H1 (cell line): ENCODE measurements at regions not wholly inside any gene's neighbourhood (a gene's known extent, or its start where the extent isn't known, plus 50 kb on each side); places are given as distances from the start of the nearest gene placed in this dataset.

Source experiments
- CTCF ChIA-PET: fragments of 300-600 bp; sonication (Branson Sonifier 250); formaldehyde crosslinking; loops from one replicate; lab custom pipeline; 2021; ENCODE audit not compliant: partially characterized antibody; lab: Charles Lee
- POLR2A ChIA-PET: fragments of 300-600 bp; sonication (Branson Sonifier 250); formaldehyde crosslinking; loops from one replicate; lab custom pipeline; 2021; ENCODE audit warnings: inconsistent platforms; ENCODE audit not compliant: partially characterized antibody; lab: Charles Lee
- DNase-seq, 2 experiments: peaks; one replicate each; pipeline versions ENCODE4 v3.0.0 to v3.0.0-alpha.2; 2010 to 2022; ENCODE audit warnings: low spot score in 2 of 2, low read depth in 1 of 2, mixed read lengths in 1 of 2
- FAIRE-seq: peaks from 2 replicates; lab custom pipeline; 2011; peaks lifted over from hg19 to GRCh38; lab: Jason Lieb, UNC
- H2AFZ ChIP-seq: 2 replicates; pipeline ENCODE4 v1.8.1; 2012; ENCODE audit warnings: low read length, inconsistent platforms
- H2AK5ac ChIP-seq: 2 replicates; pipeline ENCODE4 v1.6.1; 2013; ENCODE audit warnings: low read depth, low read length
- H2BK120ac ChIP-seq: replicated peaks from 2 replicates; pipeline ENCODE3; 2013; ENCODE audit warnings: low read depth, low read length, inconsistent platforms
- H2BK12ac ChIP-seq: 2 replicates; pipeline ENCODE4 v1.6.1; 2013; ENCODE audit warnings: low read depth, low read length
- H2BK15ac ChIP-seq: 2 replicates; pipeline ENCODE4 v1.6.1; 2013; ENCODE audit warnings: low read length
- H2BK20ac ChIP-seq: 2 replicates; pipeline ENCODE4 v1.6.1; 2013; ENCODE audit warnings: low read length
- H2BK5ac ChIP-seq: 2 replicates; pipeline ENCODE4 v1.6.1; 2013; ENCODE audit warnings: low read depth, low read length
- H3K14ac ChIP-seq: 2 replicates; pipeline ENCODE4 v1.6.1; 2013; ENCODE audit warnings: inconsistent platforms; ENCODE audit not compliant: insufficient read length
- H3K18ac ChIP-seq: 2 replicates; pipeline ENCODE4 v1.6.1; 2013; ENCODE audit warnings: low read length; ENCODE audit errors: extremely low read depth
- H3K23ac ChIP-seq: 2 replicates; pipeline ENCODE4 v1.6.1; 2013; ENCODE audit warnings: inconsistent platforms; ENCODE audit not compliant: insufficient read length
- H3K23me2 ChIP-seq: 2 replicates; pipeline ENCODE4 v1.6.1; 2013; ENCODE audit warnings: low read depth, low read length
- H3K27ac ChIP-seq: 2 replicates; pipeline ENCODE4 v1.6.1; 2011; ENCODE audit warnings: low read depth, low read length, inconsistent platforms
- H3K27me3 ChIP-seq, 4 experiments: replicated peaks in 1 of 4; 1 replicate in 1 of 4; 2 replicates in 3 of 4; pipeline versions ENCODE4 v1.6.1 to v1.8.1; 2011 to 2013; ENCODE audit warnings: low read length in 3 of 4, mild to moderate bottlenecking in 3 of 4, inconsistent platforms in 2 of 4, mixed read lengths in 2 of 4, moderate library complexity in 1 of 4; ENCODE audit not compliant: control insufficient read depth in 3 of 4, insufficient read depth in 3 of 4; ENCODE audit errors: extremely low read depth in 1 of 4
- H3K36me3 ChIP-seq, 4 experiments: 2 replicates each; pipeline versions ENCODE4 v1.6.1 to v1.8.1; 2011 to 2013; ENCODE audit warnings: mild to moderate bottlenecking in 4 of 4, low read length in 3 of 4, moderate library complexity in 2 of 4, control low read depth in 1 of 4, inconsistent platforms in 1 of 4; ENCODE audit not compliant: insufficient read depth in 4 of 4, control insufficient read depth in 2 of 4
- H3K4ac ChIP-seq: replicated peaks from 2 replicates; pipeline ENCODE3; 2013; ENCODE audit warnings: low read length, low read depth, mixed read lengths, inconsistent platforms; ENCODE audit not compliant: insufficient read length
- H3K4me1 ChIP-seq, 4 experiments: replicated peaks in 1 of 4; 1 replicate in 1 of 4; 2 replicates in 3 of 4; pipeline versions ENCODE4 v1.6.1 to v1.8.1; 2011 to 2013; ENCODE audit warnings: low read length in 3 of 4, inconsistent platforms in 2 of 4, mixed read lengths in 1 of 4; ENCODE audit not compliant: insufficient read depth in 4 of 4, control insufficient read depth in 3 of 4
- H3K4me2 ChIP-seq, 2 experiments: 2 replicates each; pipeline versions ENCODE4 v1.6.1 to v1.8.1; 2011 to 2013; ENCODE audit warnings: low read depth in 2 of 2, low read length in 2 of 2, control low read depth in 1 of 2, inconsistent platforms in 1 of 2, mild to moderate bottlenecking in 1 of 2; ENCODE audit not compliant: insufficient read depth in 1 of 2
- H3K4me3 ChIP-seq, 4 experiments: fragments of 200-600, 300-600 bp in 1 of 4; sonication (generic), shearing (Covaris generic), sonication (Bioruptor Twin) in 1 of 4; 2 replicates each; pipeline versions ENCODE4 v1.5.1 to v1.8.1; 2011 to 2016; ENCODE audit warnings: low read length in 4 of 4, low read depth in 3 of 4, control low read depth in 2 of 4, inconsistent platforms in 2 of 4, mild to moderate bottlenecking in 2 of 4, mixed read lengths in 1 of 4, moderate library complexity in 1 of 4; ENCODE audit not compliant: insufficient read depth in 2 of 4; ENCODE audit errors: extremely low read depth in 1 of 4
- H3K56ac ChIP-seq: replicated peaks from 2 replicates; pipeline ENCODE3; 2013; ENCODE audit warnings: low read depth, mild to moderate bottlenecking, mixed read lengths, low read length, inconsistent platforms; ENCODE audit not compliant: insufficient read length
- H3K79me1 ChIP-seq: 2 replicates; pipeline ENCODE4 v1.6.1; 2013; ENCODE audit warnings: low read depth, low read length, control low read depth
- H3K79me2 ChIP-seq, 2 experiments: 2 replicates each; pipeline versions ENCODE4 v1.6.1 to v1.8.1; 2012 to 2013; ENCODE audit warnings: low read length in 2 of 2, mild to moderate bottlenecking in 2 of 2, inconsistent platforms in 1 of 2; ENCODE audit not compliant: insufficient read depth in 2 of 2, control insufficient read depth in 1 of 2
- H3K9ac ChIP-seq, 4 experiments: replicated peaks in 1 of 4; 1 replicate in 1 of 4; 2 replicates in 3 of 4; pipeline versions ENCODE4 v1.6.1 to v1.8.1; 2011 to 2013; ENCODE audit warnings: low read depth in 3 of 4, low read length in 3 of 4, control low read depth in 2 of 4, mild to moderate bottlenecking in 2 of 4, moderate library complexity in 2 of 4, inconsistent platforms in 1 of 4; ENCODE audit errors: extremely low read depth in 1 of 4
- H3K9me3 ChIP-seq, 2 experiments: 2 replicates each; pipeline versions ENCODE4 v1.6.1 to v1.8.1; 2012 to 2013; ENCODE audit warnings: mild to moderate bottlenecking in 2 of 2, moderate library complexity in 2 of 2, control low read depth in 1 of 2, inconsistent platforms in 1 of 2, low read depth in 1 of 2, low read length in 1 of 2, mixed read lengths in 1 of 2; ENCODE audit not compliant: insufficient read depth in 2 of 2
- H4K20me1 ChIP-seq, 2 experiments: replicated peaks in 1 of 2; 2 replicates each; pipeline versions ENCODE3 to v1.8.1; 2011 to 2013; ENCODE audit warnings: inconsistent platforms in 2 of 2, low read length in 2 of 2, mild to moderate bottlenecking in 1 of 2; ENCODE audit not compliant: insufficient read depth in 2 of 2, control insufficient read depth in 1 of 2
- H4K5ac ChIP-seq: 2 replicates; pipeline ENCODE4 v1.6.1; 2013; ENCODE audit warnings: low read length, low read depth, mixed read lengths, inconsistent platforms; ENCODE audit not compliant: insufficient read length
- H4K8ac ChIP-seq: 2 replicates; pipeline ENCODE4 v1.8.0; 2013; ENCODE audit warnings: mild to moderate bottlenecking, moderate library complexity, low read length, inconsistent platforms; ENCODE audit not compliant: insufficient read depth; ENCODE audit errors: extremely low read depth
- H4K91ac ChIP-seq: replicated peaks from 2 replicates; pipeline ENCODE3; 2013; ENCODE audit warnings: low read length, mixed read lengths, inconsistent platforms; ENCODE audit not compliant: insufficient read length
- ATF2 ChIP-seq: IDR thresholded peaks from 2 replicates; pipeline ENCODE4 v1.6.1; 2012; ENCODE audit warnings: low read length, inconsistent platforms
- GTF2F1 ChIP-seq: IDR thresholded peaks from 2 replicates; pipeline ENCODE4 v1.6.1; 2012; ENCODE audit warnings: low read depth, low read length, improper control_type of control experiment, borderline replicate concordance
- WGBS, 2 experiments: shearing (Covaris generic) in 1 of 2; methylation state at CpG; one replicate each; pipeline versions ENCODE4 v1.1.6 to v1.1.7; 2013 to 2015; ENCODE audit warnings: low lambda C conversion rate in 2 of 2, mixed read lengths in 2 of 2, inconsistent platforms in 1 of 2, low coverage in 1 of 2, missing lambda C conversion rate in 1 of 2; ENCODE audit not compliant: insufficient replicate concordance in 2 of 2, insufficient coverage in 1 of 2, insufficient read length in 1 of 2; ENCODE audit errors: extremely low coverage in 1 of 2, missing lambda C conversion rate in 1 of 2; 5-methylcytosine and 5-hydroxymethylcytosine counted together

GRCh38 chr6:14506656-14507246 is 389.2 kb downstream of the CD83 start:
- no peak overlapping the region for H3K9ac ChIP-seq
- 91% methylated on average over 6 of the region's 6 CpGs; no CpG with 5 or more reads in 1 of the 2 experiments for WGBS, 2 experiments
- no peaks in the 10 kb centered on the region for H3K4me1 ChIP-seq
- no peak for DNase-seq
- H3K56ac ChIP-seq, result no peak overlapping the region
- POLR2A ChIA-PET, result no interaction called here
- H3K79me2 ChIP-seq, result no peaks in the 10 kb centered on the region
- H3K18ac ChIP-seq, result no peak overlapping the region
- H3K4me2 ChIP-seq, result no peak overlapping the region
- H2BK15ac ChIP-seq, result no peak overlapping the region
- no peaks in the 10 kb centered on the region for H3K9me3 ChIP-seq
- H4K8ac ChIP-seq, result no peak overlapping the region
- H3K4me3 ChIP-seq, result no peak overlapping the region
- H2BK120ac ChIP-seq, result no peak overlapping the region
- TF ChIP-seq GTF2F1 (no peak), ATF2 (no peak)
- TF ChIP-seq, all 59 proteins: peak for 0
- Histone ChIP-seq H2BK12ac (no peak overlapping the region), H3K36me3 (no peaks in the 10 kb centered on the region), H2BK20ac (no peak overlapping the region), H3K23ac (no peak overlapping the region), H2AFZ (no peak overlapping the region), H3K79me1 (no peaks in the 10 kb centered on the region), H4K91ac (no peak overlapping the region), H3K23me2 (no peaks in the 10 kb centered on the region), H3K14ac (no peak overlapping the region), H4K5ac (no peak overlapping the region), H2AK5ac (peak overlapping the region; percentile 32; the same call in 1 of the 2 replicates), H3K27me3 (no peaks in the 10 kb centered on the region), H3K4ac (no peak overlapping the region), H2BK5ac (no peak overlapping the region), H4K20me1 (no peaks in the 10 kb centered on the region), H3K27ac (no peak overlapping the region)
- FAIRE-seq, result no peak
- CTCF ChIA-PET, result no interaction called here
